ENCODE measurements at regions not wholly inside any gene's neighbourhood (a gene's known extent, or its start where the extent isn't known, plus 50 kb on each side); places are given as distances from the start of the nearest gene placed in this dataset.
"Not testable (repeated sequence)": the region's sequence is repeated elsewhere in the genome, so short reads cannot be mapped to it uniquely, and the experiment has no call there.

DNA sequence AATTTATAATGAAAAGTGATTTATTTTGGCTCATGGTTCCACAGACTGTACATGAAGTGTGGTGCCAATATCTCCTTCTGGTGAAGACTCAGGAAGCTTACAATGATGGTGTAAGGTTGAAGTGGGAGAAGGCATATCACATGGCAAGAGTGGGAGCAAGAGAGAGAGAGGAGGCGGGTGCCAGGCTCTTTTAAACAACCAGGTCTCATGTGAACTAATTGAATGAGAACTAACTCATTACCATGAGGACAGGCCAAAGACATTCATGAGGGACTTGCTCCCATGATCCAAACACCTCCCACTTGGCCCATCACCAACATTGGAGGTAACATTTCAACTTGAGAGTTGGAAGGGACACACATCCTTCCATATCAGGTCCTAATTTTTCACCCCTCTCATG, 155.2 kb downstream of the SLC38A4 start:
- DNase-seq (ENCODE audit: low read depth in 2 of 2) = no peak

DNA sequence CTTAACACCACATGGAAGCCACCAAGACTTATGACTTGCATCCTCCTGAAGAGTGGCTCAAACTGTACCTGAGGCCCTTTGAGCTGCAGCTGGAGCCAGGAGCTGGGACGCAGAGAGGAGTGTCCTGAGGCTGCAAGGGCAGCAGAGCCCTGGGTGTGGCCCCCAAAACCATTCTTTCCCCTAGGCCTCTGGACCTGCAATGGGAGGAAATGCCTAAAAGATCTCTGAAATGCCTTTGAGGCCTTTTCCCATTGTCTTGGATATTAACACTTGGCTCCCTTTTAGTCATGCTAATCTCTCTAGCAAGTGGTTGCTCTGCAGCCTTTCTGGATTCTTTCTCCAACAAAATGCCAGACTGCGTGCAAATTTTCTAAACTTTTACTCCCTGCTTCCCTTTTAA, 156.1 kb downstream of the SLC38A4 start:
- no peak for DNase-seq (ENCODE audit: low read depth in 2 of 2)

DNA sequence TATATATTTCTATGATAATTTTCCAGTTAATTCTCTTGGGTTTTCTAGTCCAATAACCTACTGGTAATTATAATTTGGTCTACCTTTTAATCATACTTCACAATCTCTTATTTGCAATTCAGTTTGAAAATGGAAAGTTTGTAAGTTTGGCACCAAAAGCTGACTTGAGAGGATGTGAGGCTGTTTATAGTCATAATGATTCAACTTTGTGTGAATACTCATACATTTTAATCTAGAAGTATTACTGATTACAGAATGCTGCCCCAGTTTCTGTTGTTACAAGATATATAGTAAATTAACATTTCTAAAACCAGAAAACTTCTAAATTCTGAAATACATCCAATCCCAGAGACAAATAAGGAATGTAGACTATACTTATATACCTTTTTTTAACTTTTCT, 158.2 kb downstream of the SLC38A4 start:
- DNase-seq (ENCODE audit: low read depth in 2 of 2) = no peak

DNA sequence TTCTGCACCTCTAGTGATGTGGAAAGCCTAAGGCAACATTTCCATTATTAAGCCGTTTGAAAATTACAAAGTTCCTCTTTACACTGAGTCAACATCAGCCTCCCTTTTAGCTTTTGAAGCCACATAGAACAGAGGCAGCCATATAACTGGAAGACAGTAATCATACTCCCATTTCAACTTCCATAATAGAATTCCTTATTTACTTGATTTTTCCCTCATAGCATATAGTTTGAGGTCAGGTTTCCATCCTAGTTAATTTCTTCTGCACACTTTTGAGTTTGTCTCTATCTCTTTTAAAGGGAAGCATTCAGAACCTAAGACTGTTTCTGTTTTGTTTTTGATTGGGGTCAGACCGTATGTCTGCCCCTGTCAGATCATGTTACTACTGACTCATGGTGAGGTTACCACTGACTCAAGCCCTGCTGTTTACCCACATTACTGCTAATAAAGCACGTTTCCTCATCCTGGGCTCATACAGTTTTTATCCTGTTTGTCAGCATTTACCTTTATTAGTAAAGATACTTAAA, 161.0 kb downstream of the SLC38A4 start:
- DNase-seq (ENCODE audit: low read depth in 2 of 2) = no peak

DNA sequence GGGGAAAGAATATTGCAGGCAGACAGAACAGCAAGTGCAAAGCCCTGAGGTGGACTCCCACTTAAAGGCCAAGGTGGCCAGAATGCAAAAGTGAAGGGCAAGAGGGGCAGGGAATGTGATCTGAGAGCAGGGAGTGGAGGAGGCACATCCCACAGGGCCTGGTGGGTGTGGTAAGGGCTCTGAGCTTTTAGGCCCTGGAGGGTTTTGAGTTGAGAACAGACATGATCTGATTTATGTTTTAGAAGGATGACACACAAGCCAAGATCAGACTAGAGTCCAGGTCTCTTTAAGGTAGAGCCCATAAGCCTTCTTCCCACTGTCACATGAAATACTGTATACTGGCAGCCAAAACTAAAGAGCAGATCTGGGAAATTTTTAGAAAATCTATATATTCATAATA, 162.5 kb downstream of the SLC38A4 start:
- no peak for DNase-seq (ENCODE audit: low read depth in 2 of 2)

DNA sequence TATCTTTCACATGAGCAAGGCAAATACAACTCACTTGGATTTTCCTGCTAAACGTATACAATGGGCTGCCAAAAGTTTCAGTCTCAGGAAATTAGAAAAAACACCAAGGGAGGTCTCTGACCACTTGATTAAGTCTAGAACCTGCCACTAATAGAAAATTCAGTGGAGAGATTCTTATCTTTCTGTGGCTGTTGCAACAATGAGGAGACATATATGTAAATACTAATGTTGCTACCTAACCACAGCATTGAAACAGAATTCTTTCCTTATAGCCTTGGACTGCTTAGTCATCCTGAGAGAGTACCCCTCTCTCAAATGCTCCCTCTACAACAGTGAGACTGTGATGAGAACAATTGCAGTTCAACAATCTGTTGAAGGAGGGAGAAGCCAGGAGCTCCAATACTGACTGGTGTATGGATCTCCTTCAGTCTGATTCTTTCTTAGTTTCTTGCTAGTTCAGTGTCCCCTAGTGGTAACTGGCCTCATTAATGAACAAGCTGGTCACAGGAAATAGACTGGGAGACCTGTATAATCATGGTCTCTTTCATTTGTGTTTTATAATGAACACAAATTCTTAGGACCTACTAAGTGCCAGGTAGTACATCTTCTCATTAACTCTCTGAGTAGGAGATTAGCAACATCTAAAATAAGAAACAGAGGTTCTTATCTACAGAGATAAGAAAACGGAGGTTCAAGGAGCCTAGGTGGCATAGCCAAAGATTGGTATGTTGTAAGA, 164.5 kb downstream of the SLC38A4 start:
- DNase-seq (ENCODE audit: low read depth in 2 of 2) = no peak

DNA sequence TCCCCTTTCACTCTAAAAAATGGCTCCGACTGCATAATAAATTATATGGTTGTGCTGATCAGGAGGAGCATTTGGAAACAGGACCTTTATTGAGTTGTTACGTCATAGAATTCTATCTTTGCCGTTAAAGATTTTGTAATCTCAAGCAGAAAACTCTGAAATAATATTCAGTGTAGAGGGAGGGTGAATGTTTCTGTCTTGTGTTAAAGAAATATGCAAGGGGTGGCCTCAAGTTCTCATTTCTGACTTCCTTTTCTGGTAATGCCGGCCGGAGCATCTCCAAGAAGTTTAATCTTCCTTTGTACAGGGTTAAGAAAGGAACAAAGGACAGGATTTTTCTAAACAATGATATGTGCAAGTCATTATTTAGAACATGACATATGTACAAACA, 165.1 kb downstream of the SLC38A4 start:
- DNase-seq (ENCODE audit: low read depth in 2 of 2) = no peak

DNA sequence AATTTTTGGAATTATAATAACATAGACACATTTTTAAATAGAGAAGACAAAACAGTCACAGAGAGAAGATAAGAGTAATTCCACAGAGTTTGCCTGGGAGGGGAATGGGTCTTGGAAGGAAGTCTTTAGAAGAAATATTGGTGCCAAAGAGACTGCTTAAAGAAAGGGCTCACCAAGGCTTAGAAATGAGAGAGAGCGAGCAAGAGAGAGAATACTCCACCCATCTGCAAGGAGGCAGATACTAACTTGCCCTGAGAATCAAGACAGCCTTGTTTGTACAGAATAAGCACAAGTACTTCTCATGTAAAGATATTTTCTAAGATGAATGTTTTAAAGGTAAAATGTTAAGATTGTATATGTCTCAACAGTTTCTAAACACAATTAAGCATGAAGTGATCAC, 165.5 kb downstream of the SLC38A4 start:
- no peak for DNase-seq (ENCODE audit: low read depth in 2 of 2)

DNA sequence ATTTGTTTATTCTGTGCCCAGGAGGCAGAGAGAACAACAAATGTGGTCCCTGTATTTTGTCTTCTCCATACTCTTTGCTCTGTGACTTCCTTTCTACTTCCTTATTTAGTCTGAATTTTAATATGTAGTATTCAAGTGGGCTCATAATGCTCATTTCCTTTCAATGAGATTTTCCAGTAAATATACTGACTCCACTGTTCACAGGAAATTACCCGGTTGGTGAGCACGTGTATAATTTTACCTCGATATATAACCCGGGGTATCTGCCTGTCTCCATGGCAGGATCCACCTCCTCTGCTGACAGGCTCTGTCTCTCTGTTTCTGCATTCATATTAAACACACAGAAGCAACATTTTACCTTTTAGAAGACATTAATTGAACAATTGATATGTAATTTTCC, 166.0 kb downstream of the SLC38A4 start:
- no peak for DNase-seq (ENCODE audit: low read depth in 2 of 2)

DNA sequence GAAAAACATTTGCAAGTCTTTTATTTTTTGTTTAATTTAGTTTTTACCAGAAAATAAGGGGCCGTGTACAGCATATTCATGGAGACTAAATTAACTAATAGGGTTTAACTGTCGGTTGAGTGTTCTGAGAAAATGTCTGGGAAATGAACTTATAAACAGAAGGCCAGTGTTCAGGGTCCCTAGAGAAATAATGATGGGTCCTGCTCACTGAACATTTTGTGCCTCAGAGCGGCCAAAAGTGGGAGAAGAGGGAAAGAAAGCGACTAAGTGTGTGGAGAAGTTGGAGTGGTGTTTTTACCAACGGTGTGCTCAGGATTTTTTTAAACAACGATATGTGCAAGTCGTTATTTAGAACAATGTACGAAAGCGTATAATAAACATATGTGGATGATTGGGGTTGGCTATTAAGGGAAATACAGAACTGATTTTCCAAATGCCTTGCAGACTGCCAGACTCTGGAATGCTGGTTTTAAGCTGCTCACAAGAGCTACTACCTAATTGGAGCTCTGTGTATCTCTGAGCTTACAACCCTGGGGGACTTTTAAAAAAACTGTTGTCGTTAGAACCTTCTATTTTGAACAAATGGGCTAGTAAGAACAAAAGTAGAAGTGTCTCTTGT, 166.7 kb downstream of the SLC38A4 start:
- no peak for DNase-seq (ENCODE audit: low read depth in 2 of 2)

DNA sequence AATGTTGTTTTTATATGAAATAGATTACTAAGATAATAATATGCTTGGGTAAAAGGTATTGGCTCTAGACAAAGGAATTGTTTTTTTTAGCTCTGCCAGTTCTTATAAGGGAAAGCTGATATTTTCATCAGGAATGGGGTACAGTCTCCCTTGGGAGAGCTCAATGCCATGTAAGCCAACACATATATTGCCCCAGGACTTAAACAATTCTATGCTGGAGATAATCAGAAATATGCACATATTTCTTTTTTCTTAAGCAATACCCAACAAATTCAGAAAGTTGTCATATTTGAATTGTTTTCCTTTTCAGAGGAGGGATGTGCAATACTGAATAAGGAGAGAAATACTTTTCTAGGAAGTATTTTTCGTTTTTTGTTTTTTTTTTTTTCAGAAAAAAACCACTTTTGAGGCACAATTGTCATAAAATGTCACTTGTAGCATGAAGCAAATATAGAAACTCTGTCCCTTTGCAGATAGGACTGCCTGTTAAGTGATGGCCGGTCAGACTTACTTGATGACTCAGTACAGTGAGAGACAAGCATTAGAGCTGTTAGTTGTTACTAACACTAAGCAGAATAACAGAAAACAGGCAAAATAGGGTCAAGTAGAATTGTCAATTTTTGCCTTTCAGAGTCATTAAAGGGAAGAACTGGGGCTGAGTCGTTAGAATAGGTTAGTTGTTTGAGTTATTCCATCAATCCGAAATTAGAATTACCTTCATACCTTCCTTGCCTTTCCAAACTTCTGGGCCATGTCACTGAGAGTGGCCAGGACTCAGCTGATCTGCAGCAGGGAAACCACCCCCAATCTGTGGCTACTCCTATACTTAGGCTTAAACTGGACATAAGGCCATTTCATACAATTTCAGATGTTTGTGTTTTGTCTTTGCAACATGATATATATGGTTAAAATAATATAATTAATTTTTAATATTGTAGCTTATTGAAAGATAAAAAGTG, 168.1 kb downstream of the SLC38A4 start:
- DNase-seq (ENCODE audit: low read depth in 2 of 2) = no peak

DNA sequence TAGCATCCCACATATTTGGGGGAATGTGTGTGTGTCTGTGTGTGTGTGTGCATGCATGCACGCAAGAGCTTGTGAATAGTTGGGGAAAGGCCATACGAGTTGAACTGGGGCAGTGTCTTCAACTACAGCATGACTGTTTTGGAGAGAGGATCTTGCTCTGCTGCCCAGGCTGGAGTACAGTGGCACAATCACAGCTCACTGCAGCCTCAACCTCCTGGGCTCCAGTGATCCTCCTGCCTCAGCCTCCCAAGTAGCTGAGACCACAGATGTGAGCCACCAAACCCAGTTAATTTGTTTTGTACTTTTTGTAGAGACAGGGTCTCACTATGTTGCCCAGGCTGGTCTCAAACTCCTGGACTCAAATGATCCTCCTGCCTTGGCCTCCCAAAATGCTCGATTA, 169.8 kb downstream of the SLC38A4 start:
- not testable (repeated sequence) for DNase-seq (ENCODE audit: low read depth in 2 of 2)

DNA sequence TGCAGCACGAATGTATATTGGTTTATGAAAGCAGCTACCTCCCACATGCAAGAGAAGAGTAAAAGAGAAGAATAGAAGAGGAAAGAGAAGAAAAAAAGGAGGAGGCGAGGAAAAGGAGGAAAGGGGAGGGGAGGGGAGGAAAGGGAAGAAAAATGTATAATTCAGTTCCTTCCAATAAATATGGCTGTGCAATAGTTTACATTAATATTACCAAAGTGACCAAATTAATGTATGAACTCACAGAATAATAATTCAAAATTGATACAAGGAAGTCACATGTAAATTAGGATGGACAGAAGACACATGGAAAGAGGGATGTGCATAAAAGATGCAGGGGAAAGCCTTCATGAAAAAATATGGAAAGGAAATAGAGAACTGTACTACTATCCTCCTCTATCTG, 172.5 kb downstream of the SLC38A4 start:
- DNase-seq (ENCODE audit: low read depth in 2 of 2) = no peak

DNA sequence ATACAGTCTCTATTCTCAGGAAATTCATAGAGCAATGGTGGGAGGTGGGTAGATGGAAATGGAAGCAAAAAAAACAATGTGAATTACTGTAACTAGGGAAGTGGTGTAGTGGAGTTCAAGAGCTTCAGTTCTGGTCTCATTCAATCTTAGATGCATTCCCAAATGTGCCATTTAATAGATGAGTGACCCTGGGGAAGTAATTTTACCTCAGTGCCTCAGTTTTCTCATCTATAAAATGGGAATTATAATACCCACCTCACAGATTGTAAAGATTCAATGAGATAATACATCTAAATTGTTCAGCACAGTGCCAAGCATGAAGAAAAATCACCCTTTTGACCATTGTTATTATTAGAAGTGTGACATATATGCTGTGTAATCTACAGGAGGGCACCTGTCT, 173.1 kb downstream of the SLC38A4 start:
- DNase-seq (ENCODE audit: low read depth in 2 of 2) = no peak

DNA sequence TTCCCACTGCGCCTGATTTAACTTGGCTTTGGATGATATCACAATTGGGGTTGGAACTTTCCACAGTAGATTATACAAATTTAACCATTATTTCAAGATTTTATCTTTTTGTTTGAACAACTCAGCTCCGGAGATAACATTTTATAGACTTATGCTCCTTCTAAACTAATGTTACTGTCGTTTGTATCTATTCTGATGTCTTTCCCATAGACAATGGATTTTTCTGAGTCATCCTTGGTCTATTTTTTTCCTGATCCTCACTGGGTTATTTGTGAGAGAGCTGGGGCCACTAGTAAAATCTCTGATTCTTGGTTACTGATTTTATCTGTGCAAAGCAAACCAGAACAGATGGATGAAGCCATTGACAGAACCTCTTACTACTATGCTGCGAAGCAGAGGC, 175.1 kb downstream of the SLC38A4 start:
- DNase-seq (ENCODE audit: low read depth in 2 of 2) = no peak

DNA sequence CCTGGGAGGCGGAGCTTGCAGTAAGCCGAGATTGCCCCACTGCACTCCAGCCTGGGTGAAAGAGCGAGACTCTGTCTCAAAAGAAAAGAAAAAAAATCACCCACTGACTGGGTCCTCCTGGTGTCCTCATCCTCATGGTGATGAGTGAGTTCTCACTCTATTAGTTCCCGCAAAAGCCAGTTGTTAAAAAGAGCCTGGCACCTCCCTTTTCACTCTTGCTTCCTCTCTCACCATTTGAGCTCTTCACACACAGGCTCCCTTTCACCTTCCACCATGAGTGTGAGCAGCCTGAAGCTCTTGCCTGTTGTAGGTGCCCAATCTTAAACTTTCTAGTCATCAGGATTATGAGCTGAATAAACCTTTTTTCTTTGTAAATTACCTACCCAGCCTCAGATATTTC, 176.4 kb downstream of the SLC38A4 start:
- DNase-seq (ENCODE audit: low read depth in 2 of 2) = no peak

DNA sequence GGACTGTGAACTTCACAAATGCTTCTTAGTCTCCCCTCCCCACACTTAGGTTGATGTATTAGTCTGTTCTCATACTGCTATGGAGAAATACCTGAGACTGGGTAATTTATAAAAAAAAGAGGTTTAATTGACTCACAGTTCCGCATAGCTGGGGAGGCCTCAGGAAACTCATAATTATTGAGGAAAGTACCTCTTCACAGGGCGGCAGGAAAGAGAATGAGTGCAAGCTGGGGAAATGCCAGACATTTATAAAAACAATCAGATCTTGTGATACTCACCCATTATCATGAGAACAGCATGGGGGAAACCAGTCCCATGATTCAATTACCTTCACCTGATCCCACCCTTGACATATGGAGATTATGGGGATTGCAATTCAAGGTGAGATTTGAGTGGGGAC, 178.8 kb downstream of the SLC38A4 start:
- no peak for DNase-seq (ENCODE audit: low read depth in 2 of 2)

DNA sequence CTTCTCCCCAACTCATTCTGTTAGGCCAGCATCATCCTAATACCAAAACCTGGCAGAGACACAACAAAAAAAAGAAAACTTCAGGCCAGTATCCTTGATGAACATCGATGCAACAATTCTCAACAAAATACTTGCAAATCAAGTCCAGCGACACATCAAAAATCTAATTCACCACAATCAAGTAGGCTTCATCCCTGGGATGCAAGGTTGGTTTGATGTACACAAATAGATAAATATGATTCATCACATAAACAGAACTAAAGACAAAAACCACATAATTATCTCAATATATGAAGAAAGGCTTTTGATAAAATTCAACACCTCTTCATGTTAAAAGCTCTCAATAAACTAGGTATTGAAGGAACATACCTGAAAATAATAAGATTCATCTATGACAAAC, 184.1 kb downstream of the SLC38A4 start:
- not testable (repeated sequence) for DNase-seq (ENCODE audit: low read depth in 2 of 2)

DNA sequence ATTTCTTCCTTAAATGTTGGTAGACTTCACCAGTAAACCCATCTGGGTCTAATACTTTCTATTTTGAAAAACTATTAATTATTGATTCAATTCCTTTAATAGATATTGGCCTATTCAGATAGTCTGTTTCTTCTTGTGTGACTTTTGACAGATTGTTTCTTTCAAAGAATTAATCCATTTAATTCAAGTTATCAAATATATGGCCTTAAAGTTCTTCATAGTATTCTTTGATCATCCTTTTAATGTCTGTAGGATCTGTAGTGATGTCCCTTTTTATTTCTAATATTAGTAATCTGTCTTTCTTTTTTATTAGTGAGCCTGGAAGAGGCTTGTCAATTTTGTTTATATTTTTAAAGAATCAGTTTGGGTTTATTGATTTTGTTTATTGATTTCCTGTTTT, 190.0 kb downstream of the SLC38A4 start:
- DNase-seq (ENCODE audit: low read depth in 2 of 2) = no peak

DNA sequence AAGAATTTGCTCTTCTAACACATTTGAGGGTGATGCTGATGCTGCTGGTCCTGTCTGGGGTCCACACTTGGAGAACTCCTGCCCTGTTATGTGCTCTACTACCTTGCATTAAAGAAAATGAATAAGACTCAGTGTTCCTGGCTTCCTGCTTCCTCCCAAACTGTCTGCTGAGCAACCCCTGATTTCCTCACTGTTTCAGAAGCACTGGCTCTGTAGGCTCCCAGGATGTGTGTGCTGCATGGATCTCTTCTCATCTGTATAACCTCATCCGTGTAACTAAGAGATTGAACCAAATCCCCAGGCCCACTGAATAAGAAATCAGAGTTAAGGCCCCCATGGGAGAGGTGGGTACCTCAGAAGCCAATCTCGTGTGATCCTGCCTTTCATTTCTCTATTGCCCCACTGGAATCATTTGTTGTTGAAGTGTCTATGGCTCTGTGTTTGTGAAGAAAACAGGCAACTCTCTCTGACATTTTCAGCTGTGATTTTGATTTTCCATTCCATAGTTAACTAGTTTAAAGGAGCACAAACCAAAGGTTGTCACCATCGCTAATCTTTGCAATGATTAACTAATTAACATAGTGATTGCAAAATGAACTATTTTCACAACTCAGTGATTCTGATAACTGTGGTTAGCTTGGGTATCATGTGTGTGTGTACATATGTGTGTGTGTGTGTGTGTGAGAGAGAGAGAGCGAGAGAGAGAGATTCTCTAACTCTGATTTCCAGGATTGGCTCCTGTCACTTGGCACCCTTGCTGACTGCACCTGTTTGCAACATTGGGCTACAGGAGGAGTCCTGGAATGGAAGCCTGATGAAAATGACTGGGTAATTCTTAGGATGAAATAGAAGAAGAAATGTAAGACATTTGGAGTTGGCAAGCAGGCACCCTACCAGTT, 196.2 kb downstream of the SLC38A4 start:
- DNase-seq (ENCODE audit: low read depth in 2 of 2) = no peak

DNA sequence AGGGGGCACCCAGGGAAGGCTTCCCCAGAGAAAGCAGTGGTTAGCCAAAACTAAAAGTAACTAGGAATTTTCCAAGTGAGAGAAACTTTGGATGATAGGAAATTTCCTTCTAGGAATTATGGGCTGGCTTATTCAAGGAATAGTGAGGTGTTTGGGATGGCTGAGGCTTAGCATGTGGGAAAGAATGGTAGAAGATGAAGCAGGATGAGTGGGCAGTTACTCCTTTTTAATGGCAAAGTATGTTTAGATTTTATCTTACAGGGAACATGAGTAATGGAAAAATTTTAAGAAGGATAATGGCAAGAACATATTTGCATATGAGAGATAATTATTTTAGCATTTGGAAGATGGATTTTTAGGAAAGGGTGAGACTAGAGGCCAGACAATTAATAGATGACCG, 197.6 kb downstream of the SLC38A4 start:
- DNase-seq (ENCODE audit: low read depth in 2 of 2) = no peak
